ENCODE measurements at regions not wholly inside any gene's neighbourhood (a gene's known extent, or its start where the extent isn't known, plus 50 kb on each side); places are given as distances from the start of the nearest gene placed in this dataset.

DNA sequence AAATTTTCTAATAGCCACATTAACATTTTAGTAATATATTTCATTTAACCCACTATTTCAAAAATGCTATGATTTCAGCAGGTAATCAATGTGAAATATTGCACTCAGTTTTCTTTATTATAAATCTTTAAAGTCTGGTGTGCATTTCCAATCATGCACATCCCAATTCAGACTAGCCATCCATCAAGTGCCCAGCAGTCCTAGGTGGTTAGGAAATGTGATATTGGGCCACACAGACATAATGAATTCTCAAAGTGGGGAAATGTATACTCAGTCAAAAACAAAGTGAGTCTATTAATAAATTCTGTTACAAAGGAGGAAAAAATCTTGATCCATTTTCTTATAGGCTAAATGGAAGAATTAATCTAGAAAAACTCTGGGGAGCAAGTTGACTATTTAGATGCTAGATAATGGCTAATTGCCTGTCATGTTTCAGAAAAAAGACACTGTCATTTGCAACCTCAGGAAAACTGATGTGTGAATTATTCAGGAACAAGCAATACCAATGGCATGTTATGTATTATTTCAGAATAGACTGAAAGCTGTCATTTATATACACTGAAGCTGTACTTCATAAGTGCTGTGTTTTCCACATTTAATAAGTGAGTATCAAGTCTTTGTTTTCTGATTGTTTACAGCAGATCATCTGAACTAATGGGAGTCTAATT lies 629.1 kb upstream of the ADARB2 start:
- H3K4me2 ChIP-seq (ENCODE audit: low read depth, low read length, poor library complexity, severe bottlenecking): no peak overlapping the region
- H2AFZ ChIP-seq (ENCODE audit: low read depth, low read length, severe bottlenecking): no peak overlapping the region
- no peaks in the 10 kb centered on the region for H3K9me2 ChIP-seq (replicated peaks; ENCODE audit: insufficient read depth, low read length)
- no peak overlapping the region for H3K27ac ChIP-seq (ENCODE audit: low read depth, low read length)
- no peaks in the 10 kb centered on the region for H3K9me3 ChIP-seq (ENCODE audit: insufficient read depth, low read length)
- H4K20me1 ChIP-seq (ENCODE audit: low read depth, low read length): no peaks in the 10 kb centered on the region
- no peaks in the 10 kb centered on the region for H3K79me2 ChIP-seq (ENCODE audit: insufficient read depth, low read length)
- TF ChIP-seq EZH2phosphoT487 (conservative IDR thresholded peaks at IDR 0.05; ENCODE audit: low read length): no peak
- TF ChIP-seq, protein P1, sequence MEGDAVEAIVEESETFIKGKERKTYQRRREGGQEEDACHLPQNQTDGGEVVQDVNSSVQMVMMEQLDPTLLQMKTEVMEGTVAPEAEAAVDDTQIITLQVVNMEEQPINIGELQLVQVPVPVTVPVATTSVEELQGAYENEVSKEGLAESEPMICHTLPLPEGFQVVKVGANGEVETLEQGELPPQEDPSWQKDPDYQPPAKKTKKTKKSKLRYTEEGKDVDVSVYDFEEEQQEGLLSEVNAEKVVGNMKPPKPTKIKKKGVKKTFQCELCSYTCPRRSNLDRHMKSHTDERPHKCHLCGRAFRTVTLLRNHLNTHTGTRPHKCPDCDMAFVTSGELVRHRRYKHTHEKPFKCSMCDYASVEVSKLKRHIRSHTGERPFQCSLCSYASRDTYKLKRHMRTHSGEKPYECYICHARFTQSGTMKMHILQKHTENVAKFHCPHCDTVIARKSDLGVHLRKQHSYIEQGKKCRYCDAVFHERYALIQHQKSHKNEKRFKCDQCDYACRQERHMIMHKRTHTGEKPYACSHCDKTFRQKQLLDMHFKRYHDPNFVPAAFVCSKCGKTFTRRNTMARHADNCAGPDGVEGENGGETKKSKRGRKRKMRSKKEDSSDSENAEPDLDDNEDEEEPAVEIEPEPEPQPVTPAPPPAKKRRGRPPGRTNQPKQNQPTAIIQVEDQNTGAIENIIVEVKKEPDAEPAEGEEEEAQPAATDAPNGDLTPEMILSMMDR (IDR thresholded peaks at IDR 0.05; ENCODE audit: insufficient read depth, low read length, poor library complexity, severe bottlenecking): no peak
- no peak overlapping the region for H3K9ac ChIP-seq (ENCODE audit: low read length)
- H3K27me3 ChIP-seq (ENCODE audit: low read length): no peaks in the 10 kb centered on the region
- H3K36me3 ChIP-seq (ENCODE audit: low read length): no peaks in the 10 kb centered on the region
- H3F3A ChIP-seq (ENCODE audit: insufficient read depth): no peaks in the 10 kb centered on the region
- no peak overlapping the region for H3K4me3 ChIP-seq (ENCODE audit: insufficient read depth, low read length, poor library complexity, severe bottlenecking)

GRCh38 chr10:2362331-2362730 lies 625.0 kb upstream of the ADARB2 start:
- Histone ChIP-seq H3K9ac (ENCODE audit: low read length) (no peak overlapping the region), H2AFZ (ENCODE audit: low read depth, low read length, severe bottlenecking) (no peak overlapping the region), H3F3A (ENCODE audit: insufficient read depth) (no peaks in the 10 kb centered on the region), H3K4me3 (ENCODE audit: insufficient read depth, low read length, poor library complexity, severe bottlenecking) (no peak overlapping the region), H3K4me2 (ENCODE audit: low read depth, low read length, poor library complexity, severe bottlenecking) (no peak overlapping the region), H3K27ac (ENCODE audit: low read depth, low read length) (no peak overlapping the region), H3K27me3 (ENCODE audit: low read length) (no peaks in the 10 kb centered on the region), H4K20me1 (ENCODE audit: low read depth, low read length) (no peaks in the 10 kb centered on the region), H3K36me3 (ENCODE audit: low read length) (no peaks in the 10 kb centered on the region), H3K9me3 (ENCODE audit: insufficient read depth, low read length) (no peaks in the 10 kb centered on the region), H3K9me2 (replicated peaks; ENCODE audit: insufficient read depth, low read length) (no peaks in the 10 kb centered on the region), H3K79me2 (ENCODE audit: insufficient read depth, low read length) (no peaks in the 10 kb centered on the region)
- TF ChIP-seq EZH2phosphoT487 (conservative IDR thresholded peaks at IDR 0.05; ENCODE audit: low read length): no peak
- TF ChIP-seq, protein P1 (IDR thresholded peaks at IDR 0.05; ENCODE audit: insufficient read depth, low read length, poor library complexity, severe bottlenecking): no peak

DNA sequence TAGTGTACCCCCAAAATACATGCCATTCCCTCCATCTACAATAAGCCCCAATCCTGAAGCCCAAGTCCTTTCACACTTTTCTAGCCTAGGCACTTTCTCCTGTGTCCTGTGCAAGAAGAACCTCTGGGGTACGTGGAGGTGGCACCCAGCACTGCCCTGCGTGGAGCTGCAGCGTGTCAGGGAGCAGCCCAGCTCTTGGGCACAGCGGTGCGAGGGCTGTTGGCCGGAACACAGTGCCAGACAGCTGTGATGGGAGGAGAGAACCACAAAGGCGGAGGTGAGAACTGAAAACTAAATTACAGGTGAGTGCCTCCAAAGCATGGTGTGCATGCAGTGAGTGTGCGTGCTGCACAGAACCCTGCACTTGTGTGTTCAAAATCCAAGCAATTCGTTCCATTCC lies 621.3 kb upstream of the ADARB2 start:
- no peak overlapping the region for H3K27ac ChIP-seq (ENCODE audit: low read depth, low read length)
- no peaks in the 10 kb centered on the region for H3K27me3 ChIP-seq (ENCODE audit: low read length)
- H4K20me1 ChIP-seq (ENCODE audit: low read depth, low read length): no peaks in the 10 kb centered on the region
- H3K4me2 ChIP-seq (ENCODE audit: low read depth, low read length, poor library complexity, severe bottlenecking): no peak overlapping the region
- H3K9me2 ChIP-seq (replicated peaks; ENCODE audit: insufficient read depth, low read length): no peaks in the 10 kb centered on the region
- no peak overlapping the region for H3K4me3 ChIP-seq (ENCODE audit: insufficient read depth, low read length, poor library complexity, severe bottlenecking)
- no peaks in the 10 kb centered on the region for H3K79me2 ChIP-seq (ENCODE audit: insufficient read depth, low read length)
- no peaks in the 10 kb centered on the region for H3K36me3 ChIP-seq (ENCODE audit: low read length)
- TF ChIP-seq, protein P1 (IDR thresholded peaks at IDR 0.05; ENCODE audit: insufficient read depth, low read length, poor library complexity, severe bottlenecking): no peak
- TF ChIP-seq EZH2phosphoT487 (conservative IDR thresholded peaks at IDR 0.05; ENCODE audit: low read length): no peak
- no peaks in the 10 kb centered on the region for H3F3A ChIP-seq (ENCODE audit: insufficient read depth)
- H3K9ac ChIP-seq (ENCODE audit: low read length): no peak overlapping the region
- no peak overlapping the region for H2AFZ ChIP-seq (ENCODE audit: low read depth, low read length, severe bottlenecking)
- H3K9me3 ChIP-seq (ENCODE audit: insufficient read depth, low read length): no peaks in the 10 kb centered on the region

All from SU-DHL-6 (cell line).